Mesendoderm (in vitro differentiated cells): ENCODE measurements at regions not wholly inside any gene's neighbourhood (a gene's known extent, or its start where the extent isn't known, plus 50 kb on each side); places are given as distances from the start of the nearest gene placed in this dataset.
A peak's percentile ranks its signal among the peaks of the same experiment; 100 is the strongest.
"Not testable (repeated sequence)": the region's sequence is repeated elsewhere in the genome, so short reads cannot be mapped to it uniquely, and the experiment has no call there.

Experiments
- DNase-seq: peaks from one replicate; pipeline ENCODE4 v3.0.0; 2013
- H2AK5ac ChIP-seq: 2 replicates; pipeline ENCODE4 v1.6.1; 2013; ENCODE audit warnings: low read length, inconsistent platforms
- H2BK120ac ChIP-seq: 2 replicates; pipeline ENCODE4 v1.6.1; 2013; ENCODE audit warnings: low read depth, mild to moderate bottlenecking, low read length, moderate library complexity, mixed read lengths
- H2BK15ac ChIP-seq: replicated peaks from 2 replicates; pipeline ENCODE4 v1.6.1; 2013; ENCODE audit warnings: low read depth, mild to moderate bottlenecking, moderate library complexity
- H2BK5ac ChIP-seq: 2 replicates; pipeline ENCODE4 v1.6.1; 2013; ENCODE audit warnings: low read length, inconsistent platforms
- H3K18ac ChIP-seq: 2 replicates; pipeline ENCODE4 v1.6.1; 2013; ENCODE audit warnings: mild to moderate bottlenecking, low read length, mixed read lengths
- H3K23ac ChIP-seq: one replicate; pipeline ENCODE4 v1.6.1; 2013; ENCODE audit warnings: low read length
- H3K27ac ChIP-seq: 2 replicates; pipeline ENCODE4 v1.5.1; 2013; ENCODE audit warnings: low read depth, mild to moderate bottlenecking, inconsistent platforms, low read length, moderate library complexity
- H3K27me3 ChIP-seq: 2 replicates; pipeline ENCODE4 v1.6.1; 2013; ENCODE audit warnings: low read length, control low read depth, mild to moderate bottlenecking, inconsistent platforms; ENCODE audit not compliant: insufficient read depth, poor library complexity
- H3K36me3 ChIP-seq: 2 replicates; pipeline ENCODE4 v1.6.1; 2013; ENCODE audit warnings: low read length, inconsistent platforms; ENCODE audit not compliant: control insufficient read depth, insufficient read depth
- H3K4ac ChIP-seq: one replicate; pipeline ENCODE4 v1.6.1; 2013; ENCODE audit warnings: low read depth, mild to moderate bottlenecking, low read length, moderate library complexity
- H3K4me1 ChIP-seq: 2 replicates; pipeline ENCODE4 v1.6.1; 2013; ENCODE audit warnings: low read depth, low read length, inconsistent platforms; ENCODE audit not compliant: control insufficient read depth
- H3K4me2 ChIP-seq: 2 replicates; pipeline ENCODE4 v1.6.1; 2013; ENCODE audit warnings: low read length
- H3K4me3 ChIP-seq: 2 replicates; pipeline ENCODE4 v1.5.1; 2013; ENCODE audit warnings: mild to moderate bottlenecking, low read length
- H3K56ac ChIP-seq: one replicate; pipeline ENCODE4 v1.6.1; 2013; ENCODE audit warnings: low read length
- H3K79me1 ChIP-seq: 2 replicates; pipeline ENCODE4 v1.6.1; 2013; ENCODE audit warnings: low read length, inconsistent platforms
- H3K79me2 ChIP-seq: 2 replicates; pipeline ENCODE4 v1.6.1; 2013; ENCODE audit warnings: mild to moderate bottlenecking, low read length; ENCODE audit not compliant: control insufficient read depth, insufficient read depth
- H3K9ac ChIP-seq: 2 replicates; pipeline ENCODE4 v1.6.1; 2013; ENCODE audit warnings: low read length, inconsistent platforms
- H4K5ac ChIP-seq: one replicate; pipeline ENCODE4 v1.6.1; 2013; ENCODE audit warnings: low read length
- H4K8ac ChIP-seq: one replicate; pipeline ENCODE4 v1.6.1; 2013; ENCODE audit warnings: low read depth, mild to moderate bottlenecking, control low read depth, low read length, moderate library complexity
- WGBS: extraction: QIAGEN DNeasy Blood & Tissue Kit; methylation state at CpG from one replicate; pipeline ENCODE4 v1.1.7; 2013; ENCODE audit warnings: low lambda C conversion rate, missing lambda C conversion rate; ENCODE audit not compliant: insufficient coverage; ENCODE audit errors: extremely low coverage; 5-methylcytosine and 5-hydroxymethylcytosine counted together

DNA sequence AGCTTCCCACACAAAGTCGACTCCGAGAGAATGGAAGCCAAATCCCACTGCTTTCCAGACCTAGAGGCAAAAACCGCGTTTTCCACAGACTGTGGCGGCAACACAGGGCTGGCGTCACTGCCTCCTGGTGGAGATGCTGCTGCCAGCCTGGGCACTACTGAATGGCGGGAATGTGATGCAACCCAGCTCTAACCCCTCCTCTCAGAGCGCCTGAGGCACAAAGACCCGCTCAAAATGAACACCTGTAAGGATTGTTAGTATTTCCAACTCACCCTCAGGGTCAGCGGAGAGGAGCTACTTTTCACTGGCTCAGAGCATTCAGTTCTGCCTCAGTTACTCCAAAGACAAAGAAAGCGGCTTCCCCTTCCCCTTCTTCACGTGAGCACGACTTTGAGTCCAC is 548.0 kb upstream of the SALL3 start:
- H3K36me3 ChIP-seq: no peaks in the 10 kb centered on the region
- H3K79me1 ChIP-seq: no peaks in the 10 kb centered on the region
- no peak overlapping the region for H3K9ac ChIP-seq
- H3K27me3 ChIP-seq: no peaks in the 10 kb centered on the region
- H3K4ac ChIP-seq: no peak overlapping the region
- H4K5ac ChIP-seq: no peak overlapping the region
- no peak overlapping the region for H3K23ac ChIP-seq
- DNase-seq: peak; percentile 44
- no peak overlapping the region for H2BK5ac ChIP-seq
- H2AK5ac ChIP-seq: no peak overlapping the region
- no peak overlapping the region for H3K4me3 ChIP-seq
- H3K27ac ChIP-seq: no peak overlapping the region
- H2BK15ac ChIP-seq: no peak overlapping the region
- no peak overlapping the region for H3K4me2 ChIP-seq
- WGBS: no CpG with 5 or more reads among the region's 13 CpGs
- no peak overlapping the region for H2BK120ac ChIP-seq
- H4K8ac ChIP-seq: no peak overlapping the region
- no peaks in the 10 kb centered on the region for H3K79me2 ChIP-seq
- H3K18ac ChIP-seq: no peak overlapping the region
- H3K56ac ChIP-seq: no peak overlapping the region
- H3K4me1 ChIP-seq: no peaks in the 10 kb centered on the region

DNA sequence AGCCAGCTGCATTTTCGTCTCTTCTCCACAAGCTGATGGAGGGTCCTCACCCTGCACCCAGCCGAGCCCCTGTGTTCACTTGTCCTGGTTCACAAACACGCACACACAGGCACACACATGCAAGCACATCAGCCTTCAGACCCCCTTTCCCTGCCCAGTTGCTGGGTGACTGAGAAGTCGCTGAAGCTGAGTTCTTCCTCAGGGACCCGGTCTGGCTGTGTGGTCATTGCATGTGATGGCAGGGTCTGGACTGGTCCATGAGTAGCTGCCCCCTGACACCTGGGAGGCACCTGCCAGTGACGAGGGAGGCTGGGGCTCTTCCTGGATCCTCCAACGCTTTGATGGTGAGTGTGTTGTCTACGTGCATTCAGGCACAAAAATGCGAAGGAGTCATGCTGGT is 546.1 kb upstream of the SALL3 start:
- no CpG with 5 or more reads among the region's 9 CpGs for WGBS
- no peak overlapping the region for H2BK15ac ChIP-seq
- H3K79me2 ChIP-seq: no peaks in the 10 kb centered on the region

DNA sequence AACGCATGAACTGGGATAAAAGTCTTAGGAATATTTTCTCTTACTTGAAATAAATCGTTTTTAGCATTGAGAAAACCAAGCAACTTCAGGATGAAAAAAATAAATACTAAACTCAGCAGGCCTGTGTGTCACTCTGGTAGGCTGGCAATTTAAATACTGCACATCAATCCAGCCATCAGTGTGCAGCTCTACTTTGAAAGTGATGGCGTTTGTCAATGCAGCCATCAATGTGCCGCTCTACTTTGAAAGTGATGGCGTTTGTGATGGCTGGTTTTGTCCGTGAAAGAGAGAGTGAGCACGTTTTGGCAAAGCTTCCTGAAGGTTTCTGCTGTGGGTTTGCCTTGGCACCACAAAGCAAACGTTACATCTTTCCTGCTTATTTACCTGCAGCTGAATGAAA is 543.5 kb upstream of the SALL3 start:
- Histone ChIP-seq H3K56ac (no peak overlapping the region), H3K27me3 (no peaks in the 10 kb centered on the region), H2BK120ac (no peak overlapping the region), H3K79me2 (no peaks in the 10 kb centered on the region), H4K8ac (no peak overlapping the region), H3K79me1 (no peaks in the 10 kb centered on the region), H3K4me2 (no peak overlapping the region), H3K23ac (no peak overlapping the region), H2AK5ac (no peak overlapping the region), H2BK5ac (no peak overlapping the region), H3K27ac (no peak overlapping the region), H3K4ac (no peak overlapping the region), H3K4me1 (no peaks in the 10 kb centered on the region), H3K18ac (no peak overlapping the region), H3K36me3 (no peaks in the 10 kb centered on the region), H4K5ac (no peak overlapping the region), H3K9ac (no peak overlapping the region), H2BK15ac (no peak overlapping the region), H3K4me3 (no peak overlapping the region)
- WGBS: no CpG with 5 or more reads among the region's 8 CpGs
- DNase-seq: no peak

More for the DNA sequence above, 546.1 kb upstream of the SALL3 start:
- Histone ChIP-seq H3K79me1 (no peaks in the 10 kb centered on the region), H3K56ac (no peak overlapping the region), H3K9ac (no peak overlapping the region), H2BK5ac (no peak overlapping the region), H4K8ac (no peak overlapping the region), H2AK5ac (no peak overlapping the region), H4K5ac (no peak overlapping the region), H3K18ac (no peak overlapping the region), H3K4me2 (no peak overlapping the region), H2BK120ac (no peak overlapping the region), H3K27me3 (no peaks in the 10 kb centered on the region), H3K4ac (no peak overlapping the region), H3K4me1 (no peaks in the 10 kb centered on the region), H3K23ac (no peak overlapping the region), H3K4me3 (no peak overlapping the region), H3K27ac (no peak overlapping the region), H3K36me3 (no peaks in the 10 kb centered on the region)
- no peak for DNase-seq

DNA sequence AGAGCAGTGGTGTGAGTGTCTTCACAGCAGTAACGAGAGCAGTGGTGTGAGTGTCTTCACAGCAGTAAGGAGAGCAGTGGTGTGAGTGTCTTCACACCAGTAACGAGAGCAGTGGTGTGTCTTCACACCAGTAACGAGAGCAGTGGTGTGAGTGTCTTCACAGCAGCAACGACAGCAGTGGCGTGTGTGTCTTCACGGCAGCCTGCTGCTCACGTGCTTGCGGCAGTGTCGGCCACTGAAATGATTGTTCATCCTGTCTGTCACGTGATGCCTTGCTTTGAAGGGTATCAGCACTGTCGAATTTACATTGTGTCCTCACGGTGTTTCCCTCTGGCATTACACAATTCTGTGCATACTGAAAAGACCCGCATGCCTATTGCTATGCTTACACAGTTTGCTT is 541.4 kb upstream of the SALL3 start:
- H3K4me1 ChIP-seq, H4K8ac ChIP-seq, H3K27ac ChIP-seq, H3K79me1 ChIP-seq, H2BK120ac ChIP-seq, H3K18ac ChIP-seq, H3K4me2 ChIP-seq, H3K9ac ChIP-seq, H3K56ac ChIP-seq, H3K4ac ChIP-seq, H3K79me2 ChIP-seq, H2BK15ac ChIP-seq, H3K4me3 ChIP-seq, H2AK5ac ChIP-seq, H3K23ac ChIP-seq, H3K27me3 ChIP-seq, H2BK5ac ChIP-seq, DNase-seq, H4K5ac ChIP-seq, H3K36me3 ChIP-seq: not testable (repeated sequence)
- WGBS: no CpG with 5 or more reads among the region's 13 CpGs

DNA sequence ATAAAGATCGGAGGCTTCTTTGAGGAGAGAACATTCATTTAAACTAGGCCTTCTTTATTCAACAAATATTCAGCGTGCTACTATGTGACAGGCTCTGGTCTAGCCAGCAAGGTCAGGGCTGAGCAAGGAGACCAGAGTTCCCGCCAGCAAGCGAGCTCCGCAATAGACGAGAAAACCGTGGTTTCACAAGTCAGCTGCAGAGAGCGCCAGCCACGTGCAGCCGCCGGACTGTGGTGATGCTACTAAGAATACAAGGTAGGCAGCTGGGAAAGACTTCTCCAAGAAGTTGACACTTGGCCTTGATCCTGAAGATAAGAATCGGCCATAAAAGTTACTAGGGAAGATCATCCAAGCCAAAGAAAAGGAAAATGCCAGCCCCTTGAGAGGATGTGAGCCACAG is 533.7 kb upstream of the SALL3 start:
- DNase-seq: no peak
- no peak overlapping the region for H3K4me2 ChIP-seq
- H3K4me3 ChIP-seq: no peak overlapping the region
- H3K18ac ChIP-seq: no peak overlapping the region
- no peak overlapping the region for H3K4ac ChIP-seq
- H3K27ac ChIP-seq: no peak overlapping the region
- WGBS: no CpG with 5 or more reads among the region's 12 CpGs
- H2BK120ac ChIP-seq: no peak overlapping the region
- H3K36me3 ChIP-seq: no peaks in the 10 kb centered on the region
- no peaks in the 10 kb centered on the region for H3K27me3 ChIP-seq
- H3K9ac ChIP-seq: no peak overlapping the region
- H2AK5ac ChIP-seq: no peak overlapping the region
- no peaks in the 10 kb centered on the region for H3K4me1 ChIP-seq
- H3K79me2 ChIP-seq: no peaks in the 10 kb centered on the region
- no peak overlapping the region for H4K5ac ChIP-seq
- H2BK15ac ChIP-seq: no peak overlapping the region
- H3K79me1 ChIP-seq: no peaks in the 10 kb centered on the region
- H3K23ac ChIP-seq: no peak overlapping the region
- no peak overlapping the region for H3K56ac ChIP-seq
- H2BK5ac ChIP-seq: no peak overlapping the region
- no peak overlapping the region for H4K8ac ChIP-seq

DNA sequence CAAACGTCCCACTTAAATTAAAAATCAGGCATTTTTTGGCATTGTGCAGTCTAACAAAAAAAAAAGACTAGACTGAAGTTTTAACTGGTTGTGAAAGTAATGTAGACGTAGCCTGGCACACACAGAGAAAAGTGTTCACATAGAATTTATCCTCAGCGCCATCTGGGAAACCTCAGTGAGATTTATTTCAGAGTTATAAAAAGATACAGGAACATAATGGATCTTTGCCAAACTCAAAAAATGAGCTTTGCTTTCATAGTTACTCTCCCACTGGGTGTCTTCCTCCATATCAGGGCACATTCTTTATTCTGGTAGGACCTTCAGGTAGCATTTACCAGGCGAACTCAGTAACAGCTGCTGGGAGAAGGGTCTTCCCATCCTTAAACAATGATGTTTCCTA is 532.4 kb upstream of the SALL3 start:
- no peaks in the 10 kb centered on the region for H3K27me3 ChIP-seq
- H2BK120ac ChIP-seq: no peak overlapping the region
- no peak overlapping the region for H3K18ac ChIP-seq
- H3K27ac ChIP-seq: no peak overlapping the region
- H3K79me2 ChIP-seq: no peaks in the 10 kb centered on the region
- H4K5ac ChIP-seq: no peak overlapping the region
- no peak for DNase-seq
- no CpG with 5 or more reads among the region's 4 CpGs for WGBS
- H2BK15ac ChIP-seq: no peak overlapping the region
- no peaks in the 10 kb centered on the region for H3K79me1 ChIP-seq
- no peak overlapping the region for H3K4me3 ChIP-seq
- no peak overlapping the region for H2BK5ac ChIP-seq
- H3K4ac ChIP-seq: no peak overlapping the region
- no peak overlapping the region for H4K8ac ChIP-seq
- no peaks in the 10 kb centered on the region for H3K4me1 ChIP-seq
- no peak overlapping the region for H3K56ac ChIP-seq
- no peak overlapping the region for H2AK5ac ChIP-seq
- no peak overlapping the region for H3K4me2 ChIP-seq
- no peak overlapping the region for H3K23ac ChIP-seq
- no peaks in the 10 kb centered on the region for H3K36me3 ChIP-seq
- H3K9ac ChIP-seq: no peak overlapping the region
